IMR-90 (cell line): ENCODE measurements at regions not wholly inside any gene's neighbourhood (a gene's known extent, or its start where the extent isn't known, plus 50 kb on each side); places are given as distances from the start of the nearest gene placed in this dataset.

ENCODE experiments used
- ATAC-seq: fragments of 200-7000 bp; cut with Tn5 transposase; 2 replicates; pipeline ENCODE4 v1.9.1; 2020; ENCODE audit warnings: low read depth, mild to moderate bottlenecking, moderate library complexity
- BruUV-seq: library from RNA; stranded (reverse); fragments of 400-500 nt; replicated peaks from 2 replicates; lab custom pipeline; 2021; lab: Mats Ljungman, UMichigan
- CTCF ChIA-PET: fragments of 300-600 bp; formaldehyde crosslinking; extraction: SDS; loops from one replicate; lab custom pipeline; 2021; ENCODE audit warnings: antibody characterized with exemption; lab: Yijun Ruan, JAX
- POLR2A ChIA-PET: fragments of 300-600 bp; sonication (Branson Sonifier 250); formaldehyde crosslinking; loops from one replicate; lab custom pipeline; 2022; ENCODE audit warnings: antibody characterized with exemption; ENCODE audit not compliant: unreplicated experiment; lab: Charles Lee
- DNase-seq: peaks from one replicate; pipeline ENCODE4 v3.0.0; 2013
- H2AFZ ChIP-seq: replicated peaks from 2 replicates; pipeline ENCODE3; 2013; ENCODE audit warnings: low read length, mild to moderate bottlenecking; ENCODE audit not compliant: poor library complexity
- H2AK5ac ChIP-seq: 2 replicates; pipeline ENCODE4 v1.6.1; 2013; ENCODE audit warnings: low read depth, low read length, inconsistent platforms
- H2AK9ac ChIP-seq: replicated peaks from 2 replicates; pipeline ENCODE3; 2013; ENCODE audit warnings: mild to moderate bottlenecking, low read depth, low read length, moderate library complexity; ENCODE audit not compliant: poor library complexity
- H2BK120ac ChIP-seq: 2 replicates; pipeline ENCODE4 v1.6.1; 2013; ENCODE audit warnings: low read depth, low read length, inconsistent platforms
- H2BK15ac ChIP-seq: 3 replicates; pipeline ENCODE4 v1.6.1; 2013; ENCODE audit warnings: low read depth, low read length, inconsistent platforms
- H2BK20ac ChIP-seq: 2 replicates; pipeline ENCODE4 v1.6.1; 2013; ENCODE audit warnings: low read depth, mild to moderate bottlenecking, inconsistent platforms, low read length, moderate library complexity
- H2BK5ac ChIP-seq: 2 replicates; pipeline ENCODE4 v1.6.1; 2013; ENCODE audit warnings: mild to moderate bottlenecking, low read depth, low read length, inconsistent platforms; ENCODE audit not compliant: poor library complexity, severe bottlenecking
- H3K14ac ChIP-seq: replicated peaks from 2 replicates; pipeline ENCODE4 v1.6.1; 2013; ENCODE audit warnings: low read depth, low read length, inconsistent platforms
- H3K18ac ChIP-seq: 2 replicates; pipeline ENCODE4 v1.6.1; 2013; ENCODE audit warnings: low read depth, low read length, control low read depth
- H3K23ac ChIP-seq: 2 replicates; pipeline ENCODE4 v1.6.1; 2013; ENCODE audit warnings: low read depth, low read length, inconsistent platforms
- H3K27ac ChIP-seq: 2 replicates; pipeline ENCODE4 v1.5.1; 2013; ENCODE audit warnings: mild to moderate bottlenecking, control low read depth, low read length; ENCODE audit not compliant: insufficient read depth
- H3K27me3 ChIP-seq: 2 replicates; pipeline ENCODE4 v1.6.1; 2013; ENCODE audit warnings: low read length; ENCODE audit not compliant: control insufficient read depth, insufficient read depth
- H3K36me3 ChIP-seq: 2 replicates; pipeline ENCODE4 v1.6.1; 2013; ENCODE audit warnings: low read length, mixed read lengths; ENCODE audit not compliant: control insufficient read depth, insufficient read depth
- H3K4ac ChIP-seq: 2 replicates; pipeline ENCODE4 v1.6.1; 2013; ENCODE audit warnings: low read depth, low read length, inconsistent platforms
- H3K4me1 ChIP-seq: 2 replicates; pipeline ENCODE4 v1.6.1; 2013; ENCODE audit warnings: low read length, mixed read lengths; ENCODE audit not compliant: control insufficient read depth, insufficient read depth
- H3K4me2 ChIP-seq: 2 replicates; pipeline ENCODE4 v1.6.1; 2013; ENCODE audit warnings: low read depth, mild to moderate bottlenecking, control low read depth, low read length, moderate library complexity
- H3K4me3 ChIP-seq: 2 replicates; pipeline ENCODE4 v1.5.1; 2013; ENCODE audit warnings: low read depth, mild to moderate bottlenecking, control low read depth, low read length, moderate library complexity; ENCODE audit not compliant: insufficient read depth
- H3K56ac ChIP-seq: 2 replicates; pipeline ENCODE4 v1.6.1; 2013; ENCODE audit warnings: low read length, inconsistent platforms; ENCODE audit not compliant: insufficient read depth; ENCODE audit errors: extremely low read depth
- H3K79me1 ChIP-seq, 2 experiments: 2 replicates each; pipeline ENCODE4 v1.6.1; 2013; ENCODE audit warnings: low read length in 2 of 2, inconsistent platforms in 1 of 2, low read depth in 1 of 2
- H3K9ac ChIP-seq: 2 replicates; pipeline ENCODE4 v1.6.1; 2013; ENCODE audit warnings: low read depth, low read length, control low read depth
- H3K9me1 ChIP-seq: 2 replicates; pipeline ENCODE4 v1.6.1; 2013; ENCODE audit warnings: low read length, inconsistent platforms; ENCODE audit not compliant: insufficient read depth
- H3K9me3 ChIP-seq: 2 replicates; pipeline ENCODE4 v1.6.1; 2013; ENCODE audit warnings: low read length; ENCODE audit not compliant: control insufficient read depth, insufficient read depth
- H4K20me1 ChIP-seq: 2 replicates; pipeline ENCODE4 v1.6.1; 2013; ENCODE audit warnings: low read length, inconsistent platforms; ENCODE audit not compliant: insufficient read depth
- H4K5ac ChIP-seq: 2 replicates; pipeline ENCODE4 v1.6.1; 2013; ENCODE audit warnings: mild to moderate bottlenecking, low read depth, low read length, control low read depth
- H4K8ac ChIP-seq, 2 experiments: 2 replicates each; pipeline ENCODE4 v1.6.1; 2013; ENCODE audit warnings: low read depth in 2 of 2, low read length in 2 of 2, control low read depth in 1 of 2, inconsistent platforms in 1 of 2
- H4K91ac ChIP-seq: 2 replicates; pipeline ENCODE4 v1.6.1; 2013; ENCODE audit warnings: low read depth, low read length, inconsistent platforms; ENCODE audit not compliant: insufficient read depth
- BHLHE40 ChIP-seq: fragments of 150-350 bp; IDR thresholded peaks from 2 replicates; pipeline ENCODE4 v1.6.1; 2016; ENCODE audit warnings: mild to moderate bottlenecking, low read depth, low read length
- CEBPB ChIP-seq: IDR thresholded peaks from 2 replicates; pipeline ENCODE4 v1.6.1; 2012; ENCODE audit warnings: low read depth, low read length, improper control_type of control experiment
- CHD1 ChIP-seq: IDR thresholded peaks from 2 replicates; pipeline ENCODE4 v1.6.1; 2012; ENCODE audit warnings: low read depth, low read length, improper control_type of control experiment
- CTCF ChIP-seq: conservative IDR thresholded peaks from 2 replicates; pipeline ENCODE4 v1.5.1; 2012; ENCODE audit warnings: mild to moderate bottlenecking, low read depth, low read length, improper control_type of control experiment
- MAFK ChIP-seq: IDR thresholded peaks from 2 replicates; pipeline ENCODE4 v1.6.1; 2012; ENCODE audit warnings: low read depth, low read length, improper control_type of control experiment
- POLR2A ChIP-seq: IDR thresholded peaks from 2 replicates; pipeline ENCODE4 v1.6.1; 2012; ENCODE audit warnings: mild to moderate bottlenecking, low read depth, low read length
- RAD21 ChIP-seq: IDR thresholded peaks from 2 replicates; pipeline ENCODE4 v1.6.1; 2012; ENCODE audit warnings: low read length, improper control_type of control experiment
- SMC3 ChIP-seq: fragments of 150-350 bp; IDR thresholded peaks from 2 replicates; pipeline ENCODE4 v1.6.1; 2016; ENCODE audit warnings: low read depth, mild to moderate bottlenecking, antibody characterized with exemption, low read length, moderate library complexity
- USF2 ChIP-seq: fragments of 150-350 bp; IDR thresholded peaks from 2 replicates; pipeline ENCODE4 v1.6.1; 2017; ENCODE audit warnings: mild to moderate bottlenecking, antibody characterized with exemption, low read length, low read depth
- WGBS, 2 experiments: methylation state at CpG; one replicate each; pipeline versions ENCODE4 v1.1.5 to v1.1.7; 2013; ENCODE audit warnings: missing lambda C conversion rate in 2 of 2; ENCODE audit not compliant: insufficient read length in 1 of 2; ENCODE audit errors: extremely low coverage in 2 of 2; 5-methylcytosine and 5-hydroxymethylcytosine counted together
- dilution Hi-C: fragments of 300-500 bp; cut with HindIII; formaldehyde crosslinking; loops from one replicate; pipeline ENCODE4 v1.14.3; 2018; ENCODE audit warnings: low sequenced_read_pairs; ENCODE audit not compliant: unreplicated experiment
- in situ Hi-C: fragments of 300-500 bp; cut with MboI; formaldehyde crosslinking; loops from 3 replicates; pipeline ENCODE4 v1.14.3; 2019; ENCODE audit warnings: low sequenced_read_pairs, inconsistent platforms, mixed read lengths
- intact Hi-C: fragments of 100-400 bp; cut with micrococcal nuclease; formaldehyde crosslinking; loops from 2 replicates; pipeline ENCODE4 v1.10.0; 2022

GRCh38 chr1:101484689-101485338 is 248.0 kb downstream of the S1PR1 start:
- Histone ChIP-seq H3K4ac (no peak overlapping the region), H4K8ac (no peak overlapping the region), H3K9me3 (no peaks in the 10 kb centered on the region), H3K9me1 (no peaks in the 10 kb centered on the region), H2AK9ac (no peak overlapping the region), H3K23ac (no peak overlapping the region), H3K36me3 (no peaks in the 10 kb centered on the region), H4K91ac (no peak overlapping the region), H2BK20ac (no peak overlapping the region), H2BK120ac (no peak overlapping the region), H3K27ac (no peak overlapping the region), H3K9ac (no peak overlapping the region), H2BK15ac (no peak overlapping the region), H4K20me1 (no peaks in the 10 kb centered on the region), H3K4me1 (no peaks in the 10 kb centered on the region), H2AK5ac (no peak overlapping the region), H2AFZ (no peak overlapping the region), H3K56ac (no peak overlapping the region), H4K5ac (no peak overlapping the region), H3K18ac (no peak overlapping the region), H3K14ac (no peak overlapping the region), H3K4me3 (no peak overlapping the region), H2BK5ac (no peak overlapping the region), H3K27me3 (no peaks in the 10 kb centered on the region), H3K4me2 (no peak overlapping the region), H3K79me1 (no peaks in the 10 kb centered on the region)
- ChIA-PET CTCF (no interaction called here), POLR2A (no interaction called here)
- TF ChIP-seq USF2 (no peak), CHD1 (no peak), CTCF (no peak), POLR2A (no peak), SMC3 (no peak), CEBPB (no peak), MAFK (no peak), RAD21 (no peak), BHLHE40 (no peak)
- no peak for DNase-seq
- dilution Hi-C loops (no loop called here), in situ Hi-C loops (no loop called here), intact Hi-C loops (no loop called here)
- no peak; the same call in 1 of the 2 replicates for ATAC-seq
- no TSS peak for BruUV-seq
- WGBS, 2 experiments, result no CpG with 5 or more reads among the region's 2 CpGs
